HepG2 (cell line): ENCODE measurements at regions not wholly inside any gene's neighbourhood (a gene's known extent, or its start where the extent isn't known, plus 50 kb on each side); places are given as distances from the start of the nearest gene placed in this dataset.

ENCODE experiments used
- ATAC-seq: fragments of 200-7000 bp; cut with Tn5 transposase; 3 replicates; pipeline ENCODE4 v1.9.1; 2020; ENCODE audit warnings: mild to moderate bottlenecking, moderate library complexity
- BruUV-seq: library from RNA; stranded (reverse); fragments of 400-500 nt; replicated peaks from 2 replicates; lab custom pipeline; 2021; lab: Mats Ljungman, UMichigan
- CTCF ChIA-PET: fragments of 300-600 bp; formaldehyde crosslinking; extraction: SDS; loops from one replicate; lab custom pipeline; 2021; ENCODE audit warnings: low total read pairs, inconsistent platforms, low intra/inter-chr PET ratio; lab: Yijun Ruan, JAX
- POLR2A ChIA-PET: fragments of 350-600 bp; sonication (Branson Sonifier 250); formaldehyde crosslinking; loops from one replicate; lab custom pipeline; 2020; ENCODE audit warnings: antibody characterized with exemption, inconsistent platforms; lab: Yijun Ruan, JAX
- DNase-seq: peaks from one replicate; pipeline ENCODE4 v3.0.0-alpha.2; 2015; ENCODE audit warnings: low spot score
- FAIRE-seq: peaks from 3 replicates; lab custom pipeline; 2011; peaks lifted over from hg19 to GRCh38; lab: Jason Lieb, UNC
- H2AFZ ChIP-seq: one replicate; pipeline ENCODE4 v1.6.1; 2011; ENCODE audit warnings: low read length, inconsistent platforms
- H3K27ac ChIP-seq: fragments of 300-600 bp; 3 replicates; pipeline ENCODE4 v1.8.0; 2011; ENCODE audit warnings: mixed run types, mild to moderate bottlenecking, mixed read lengths, low read length, inconsistent platforms; ENCODE audit not compliant: insufficient read depth; ENCODE audit errors: extremely low read length
- H3K27me3 ChIP-seq, 2 experiments: fragments of 200-600 bp in 1 of 2; 2 replicates in 1 of 2; 3 replicates in 1 of 2; pipeline versions ENCODE4 v1.6.0 to v1.8.0; 2011; ENCODE audit warnings: low read length in 2 of 2, mild to moderate bottlenecking in 2 of 2, moderate library complexity in 2 of 2, inconsistent platforms in 1 of 2; ENCODE audit not compliant: insufficient read depth in 2 of 2, control insufficient read depth in 1 of 2
- H3K36me3 ChIP-seq, 2 experiments: fragments of 200-600 bp in 1 of 2; replicated peaks in 1 of 2; 2 replicates in 1 of 2; 3 replicates in 1 of 2; pipeline versions ENCODE4 v1.5.1 to v1.8.0; 2011; ENCODE audit warnings: low read length in 2 of 2, inconsistent platforms in 1 of 2; ENCODE audit not compliant: insufficient read depth in 2 of 2, control insufficient read depth in 1 of 2
- H3K4me1 ChIP-seq: 2 replicates; pipeline ENCODE4 v1.5.1; 2012; ENCODE audit warnings: low read length, inconsistent platforms; ENCODE audit not compliant: insufficient read depth
- H3K4me2 ChIP-seq: 2 replicates; pipeline ENCODE4 v1.6.0; 2011; ENCODE audit warnings: low read depth, low read length, inconsistent platforms
- H3K4me3 ChIP-seq, 3 experiments: fragments of 200-600 bp in 1 of 3; sonication (generic), shearing (Covaris generic) in 1 of 3; replicated peaks in 1 of 3; 2 replicates each; pipeline ENCODE4 v1.5.1; 2011 to 2016; ENCODE audit warnings: low read length in 3 of 3, inconsistent platforms in 2 of 3, low read depth in 2 of 3, mild to moderate bottlenecking in 2 of 3, control low read depth in 1 of 3, mixed read lengths in 1 of 3; ENCODE audit not compliant: insufficient read depth in 1 of 3
- H3K79me2 ChIP-seq: one replicate; pipeline ENCODE4 v1.6.1; 2011; ENCODE audit warnings: low read length, inconsistent platforms; ENCODE audit not compliant: insufficient read depth
- H3K9ac ChIP-seq: 2 replicates; pipeline ENCODE4 v1.6.0; 2011; ENCODE audit warnings: mild to moderate bottlenecking, low read depth, low read length, inconsistent platforms; ENCODE audit not compliant: insufficient read depth
- H3K9me3 ChIP-seq: 2 replicates; pipeline ENCODE4 v1.5.1; 2012; ENCODE audit warnings: mild to moderate bottlenecking, low read length
- H4K20me1 ChIP-seq: 2 replicates; pipeline ENCODE4 v1.6.0; 2011; ENCODE audit warnings: inconsistent platforms, mild to moderate bottlenecking, low read length, moderate library complexity; ENCODE audit not compliant: insufficient read depth
- DR1 ChIP-seq: sonication (generic); formaldehyde crosslinking; IDR thresholded peaks from 2 replicates; pipeline ENCODE4 v1.8.0; 2021; ENCODE audit warnings: mild to moderate bottlenecking, missing genetic modification reagents, inconsistent platforms
- GATA4 ChIP-seq: sonication (generic); IDR thresholded peaks from 2 replicates; pipeline ENCODE4 v1.6.1; 2016; ENCODE audit warnings: antibody characterized with exemption, low read depth, borderline replicate concordance
- MXI1 ChIP-seq: IDR thresholded peaks from 3 replicates; pipeline ENCODE4 v1.6.1; 2012; ENCODE audit warnings: low read depth, low read length, inconsistent platforms, borderline replicate concordance
- NR2C2 ChIP-seq: sonication (generic); formaldehyde crosslinking; IDR thresholded peaks from 2 replicates; pipeline ENCODE4 v1.4.0; 2020; ENCODE audit warnings: missing genetic modification reagents, mild to moderate bottlenecking, moderate library complexity, borderline replicate concordance
- RELA ChIP-seq: sonication (generic); formaldehyde crosslinking; IDR thresholded peaks from 2 replicates; pipeline ENCODE4 v1.4.0; 2020; ENCODE audit warnings: missing genetic modification reagents
- SAFB2 ChIP-seq: sonication (generic); formaldehyde crosslinking; IDR thresholded peaks from 2 replicates; pipeline ENCODE4 v1.5.1; 2020; ENCODE audit warnings: missing genetic modification reagents, low read depth, mild to moderate bottlenecking, borderline replicate concordance
- ZNF598 ChIP-seq: sonication (generic); formaldehyde crosslinking; IDR thresholded peaks from 2 replicates; pipeline ENCODE4 v1.5.1; 2020; ENCODE audit warnings: mild to moderate bottlenecking, missing genetic modification reagents, borderline replicate concordance
- ZNF790 ChIP-seq: sonication (generic); formaldehyde crosslinking; IDR thresholded peaks from 2 replicates; pipeline ENCODE4 v1.8.0; 2022; ENCODE audit warnings: missing genetic modification reagents, mild to moderate bottlenecking, borderline replicate concordance
- WGBS: methylation state at CpG from one replicate; pipeline ENCODE4 v1.1.6; 2017; ENCODE audit warnings: low lambda C conversion rate; 5-methylcytosine and 5-hydroxymethylcytosine counted together
- in situ Hi-C: cut with HindIII; loops from 2 replicates; pipeline ENCODE4 v1.10.0; 2017; ENCODE audit warnings: low pct_unique_long_range_greater_than_20kb; ENCODE audit not compliant: extremely low pct_ligation_motif_present
- intact Hi-C: fragments of 100-400 bp; cut with micrococcal nuclease; formaldehyde crosslinking; loops from one replicate; pipeline ENCODE4 v1.10.0; 2022; ENCODE audit not compliant: unreplicated experiment

- no peak for TF ChIP-seq ZNF790
- TF ChIP-seq MXI1 = no peak
These were observed 108.4 kb downstream of the DLEU7 start (continued) for GRCh38 chr13:50735071-50735470.

GRCh38 chr13:50740052-50740741, 103.3 kb downstream of the DLEU7 start:
- ATAC-seq (no peak), FAIRE-seq (no peak), DNase-seq (no peak)
- H3K9ac ChIP-seq = no peak overlapping the region
- in situ Hi-C loops (no loop called here), intact Hi-C loops (no loop called here)
- ChIA-PET POLR2A (no interaction called here), CTCF (no interaction called here)
- H4K20me1 ChIP-seq = no peaks in the 10 kb centered on the region
- no peak overlapping the region for H3K4me3 ChIP-seq
- TF ChIP-seq SAFB2 (CRISPR knock-in tag) = no peak
- TF ChIP-seq DR1 (CRISPR knock-in tag) = no peak
- TF ChIP-seq ZNF598 = no peak
- TF ChIP-seq NR2C2 (CRISPR knock-in tag) = no peak
- TF ChIP-seq GATA4 = no peak
- TF ChIP-seq RELA (CRISPR knock-in tag) = no peak
- no peaks in the 10 kb centered on the region for H3K27me3 ChIP-seq
- H3K79me2 ChIP-seq = no peaks in the 10 kb centered on the region
- H2AFZ ChIP-seq = no peak overlapping the region
- no peaks in the 10 kb centered on the region for H3K9me3 ChIP-seq
- no peak overlapping the region for H3K27ac ChIP-seq
- peaks cover 7% of the 10 kb centered on the region; the same call in 1 of the 2 replicates for H3K4me1 ChIP-seq
- H3K4me2 ChIP-seq = no peak overlapping the region
- no peaks in the 10 kb centered on the region for H3K36me3 ChIP-seq
- WGBS = 63% methylated on average over 3 of the region's 3 CpGs
- BruUV-seq = no TSS peak
